BJ (cell line): ENCODE measurements at regions not wholly inside any gene's neighbourhood (a gene's known extent, or its start where the extent isn't known, plus 50 kb on each side); places are given as distances from the start of the nearest gene placed in this dataset.
A peak's percentile ranks its signal among the peaks of the same experiment; 100 is the strongest.

Experiments used
- CTCF ChIA-PET: fragments of 350-600 bp; formaldehyde crosslinking; extraction: SDS; loops from one replicate; lab custom pipeline; 2021; ENCODE audit warnings: antibody characterized with exemption, inconsistent platforms; lab: Yijun Ruan, JAX
- POLR2A ChIA-PET: fragments of 300-600 bp; sonication (Branson Sonifier 250); formaldehyde crosslinking; extraction: SDS; loops from one replicate; lab custom pipeline; 2021; ENCODE audit warnings: antibody characterized with exemption; lab: Charles Lee
- DNase-seq: peaks from one replicate; pipeline ENCODE4 v3.0.0-alpha.2; 2011; ENCODE audit warnings: low read depth
- H3K27me3 ChIP-seq: 2 replicates; pipeline ENCODE4 v1.6.0; 2011; ENCODE audit warnings: low read length; ENCODE audit not compliant: control insufficient read depth, insufficient read depth
- H3K36me3 ChIP-seq: 2 replicates; pipeline ENCODE4 v1.5.1; 2011; ENCODE audit warnings: low read length; ENCODE audit not compliant: control insufficient read depth, insufficient read depth
- H3K4me3 ChIP-seq: 2 replicates; pipeline ENCODE4 v1.5.1; 2011; ENCODE audit warnings: low read depth, mild to moderate bottlenecking, control low read depth, low read length
- TF ChIP-seq, protein P1 (sequence below): IDR thresholded peaks from 2 replicates; pipeline ENCODE4 v1.5.1; 2011; ENCODE audit warnings: low read depth, mild to moderate bottlenecking, control low read depth, inconsistent platforms, low read length, moderate library complexity; ENCODE audit not compliant: insufficient read depth

DNA sequence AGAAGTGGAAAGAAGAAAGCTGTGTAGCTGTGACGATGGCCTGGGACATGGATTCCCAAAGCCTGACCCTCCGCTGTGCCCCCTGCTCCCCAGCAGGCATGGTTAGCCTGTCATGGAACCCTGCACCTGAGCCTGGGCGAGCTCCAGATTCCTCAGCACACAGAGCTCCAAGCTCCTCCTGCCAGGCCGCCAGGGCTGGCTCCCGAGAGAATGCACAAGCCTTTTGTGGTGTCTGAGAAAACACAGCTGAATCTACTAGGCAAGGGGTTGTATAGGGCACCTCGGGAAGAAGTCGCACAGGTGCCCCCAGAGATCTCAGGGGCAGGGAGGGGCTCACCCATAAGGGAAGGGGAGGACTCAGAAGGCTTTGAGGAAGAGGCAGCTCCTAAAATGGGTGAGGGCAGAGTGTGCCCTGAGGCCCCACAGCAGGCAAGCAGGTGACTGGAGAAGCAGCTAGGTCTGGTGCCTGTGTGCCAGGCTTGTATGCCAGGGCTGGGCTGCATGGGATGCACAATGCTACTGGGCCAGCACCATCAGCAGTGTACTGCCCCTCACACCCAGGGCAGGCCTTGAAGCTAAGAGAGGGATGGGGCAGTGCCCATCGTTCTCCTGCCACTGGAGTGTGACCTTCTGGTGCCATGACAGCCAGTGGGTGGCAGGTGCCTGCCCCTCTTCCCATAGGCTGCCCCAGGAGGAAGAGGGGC is 64.3 kb upstream of the CD93 start:
- DNase-seq = no peak
- Histone ChIP-seq H3K36me3 (no peaks in the 10 kb centered on the region), H3K27me3 (no peaks in the 10 kb centered on the region), H3K4me3 (no peak overlapping the region)
- TF ChIP-seq, protein P1, sequence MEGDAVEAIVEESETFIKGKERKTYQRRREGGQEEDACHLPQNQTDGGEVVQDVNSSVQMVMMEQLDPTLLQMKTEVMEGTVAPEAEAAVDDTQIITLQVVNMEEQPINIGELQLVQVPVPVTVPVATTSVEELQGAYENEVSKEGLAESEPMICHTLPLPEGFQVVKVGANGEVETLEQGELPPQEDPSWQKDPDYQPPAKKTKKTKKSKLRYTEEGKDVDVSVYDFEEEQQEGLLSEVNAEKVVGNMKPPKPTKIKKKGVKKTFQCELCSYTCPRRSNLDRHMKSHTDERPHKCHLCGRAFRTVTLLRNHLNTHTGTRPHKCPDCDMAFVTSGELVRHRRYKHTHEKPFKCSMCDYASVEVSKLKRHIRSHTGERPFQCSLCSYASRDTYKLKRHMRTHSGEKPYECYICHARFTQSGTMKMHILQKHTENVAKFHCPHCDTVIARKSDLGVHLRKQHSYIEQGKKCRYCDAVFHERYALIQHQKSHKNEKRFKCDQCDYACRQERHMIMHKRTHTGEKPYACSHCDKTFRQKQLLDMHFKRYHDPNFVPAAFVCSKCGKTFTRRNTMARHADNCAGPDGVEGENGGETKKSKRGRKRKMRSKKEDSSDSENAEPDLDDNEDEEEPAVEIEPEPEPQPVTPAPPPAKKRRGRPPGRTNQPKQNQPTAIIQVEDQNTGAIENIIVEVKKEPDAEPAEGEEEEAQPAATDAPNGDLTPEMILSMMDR = no peak
- CTCF ChIA-PET = interaction anchor here (0.6 to 2.6 kb wide), 3 partner anchors 19 to 812 kb away, joined by 3 to 8 read pairs (median 3); no protein-coding TSS in a partner anchor
- POLR2A ChIA-PET = no interaction called here

DNA sequence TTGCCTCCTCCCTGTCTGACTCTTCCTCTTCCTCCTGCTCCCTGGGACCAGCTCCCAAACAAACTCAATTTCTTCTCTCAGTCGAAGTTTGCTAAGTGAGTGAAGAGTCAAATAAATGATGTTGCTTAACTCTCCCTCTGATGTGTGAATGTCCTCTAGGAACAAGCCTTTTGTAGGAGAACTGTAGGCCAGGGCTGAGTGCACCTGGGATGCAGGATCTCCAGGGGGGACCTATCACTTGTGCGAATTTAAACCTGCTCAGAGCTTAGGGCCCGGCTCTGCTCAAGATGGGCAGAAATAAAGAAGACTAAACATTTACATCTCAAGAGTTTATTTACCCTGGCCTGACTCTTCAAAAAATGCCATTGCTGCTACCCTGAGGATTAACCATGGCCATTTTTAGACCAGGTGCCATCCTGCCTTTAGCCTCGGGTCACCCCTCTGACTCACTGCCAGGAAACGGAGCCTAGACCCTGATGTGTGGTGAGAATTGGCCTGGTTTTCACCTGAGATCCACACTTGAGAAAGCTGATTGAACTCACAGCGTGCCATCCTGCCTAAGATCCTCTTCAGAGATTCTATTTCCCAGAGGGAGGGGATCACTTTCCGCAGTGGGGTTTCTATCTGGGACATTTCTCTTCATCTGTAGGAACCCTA is 63.6 kb upstream of the CD93 start:
- POLR2A ChIA-PET = no interaction called here
- H3K27me3 ChIP-seq = no peaks in the 10 kb centered on the region
- no peak overlapping the region for H3K4me3 ChIP-seq
- no peaks in the 10 kb centered on the region for H3K36me3 ChIP-seq
- TF ChIP-seq, protein P1 = no peak
- CTCF ChIA-PET = interaction anchor here (0.6 to 2.6 kb wide), 3 partner anchors 18 to 811 kb away, joined by 3 to 8 read pairs (median 3); no protein-coding TSS in a partner anchor
- no peak for DNase-seq

DNA sequence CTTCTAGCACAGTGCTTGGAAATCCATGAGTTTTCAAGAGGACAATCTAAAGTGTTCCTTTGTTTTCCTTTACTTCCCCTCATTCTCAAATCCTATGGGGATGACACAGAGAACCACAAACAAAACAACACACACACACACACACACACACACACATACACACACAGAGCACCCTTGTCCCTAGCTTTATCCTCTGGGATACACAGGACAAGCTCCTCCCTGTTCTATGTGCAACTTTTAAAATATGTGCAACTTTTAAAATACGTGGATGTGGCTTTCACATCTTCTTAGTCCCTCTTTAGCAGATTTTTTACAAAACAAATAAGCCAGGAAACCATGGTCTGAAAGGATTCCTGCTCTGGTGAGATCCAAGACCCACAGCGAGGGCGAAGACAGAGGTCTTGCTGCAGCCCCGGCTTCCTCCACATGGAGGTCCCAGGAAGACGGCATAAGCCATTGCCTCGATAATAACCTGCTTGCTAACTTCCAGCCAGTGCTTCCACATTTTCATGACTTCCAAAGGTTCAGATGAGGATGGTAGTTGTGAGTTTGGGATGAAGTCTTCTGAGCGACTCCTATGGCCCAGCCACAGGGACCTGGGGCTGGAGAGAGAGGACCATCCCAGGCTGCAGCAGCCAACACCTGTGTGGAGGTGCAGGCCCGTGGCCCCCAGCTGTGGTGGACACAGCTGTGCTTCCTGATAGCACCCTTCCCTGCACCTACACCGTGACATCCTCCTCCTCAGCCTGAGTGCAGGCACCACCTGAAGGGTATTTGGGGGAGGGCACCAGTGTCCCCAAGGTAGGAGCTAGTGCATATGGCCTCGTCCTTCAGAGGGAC is 62.8 kb upstream of the CD93 start:
- CTCF ChIA-PET = interaction anchor here (0.6 to 2.6 kb wide), 2 partner anchors 86 to 221 kb away, joined by 3 to 8 read pairs; no protein-coding TSS in a partner anchor

DNA sequence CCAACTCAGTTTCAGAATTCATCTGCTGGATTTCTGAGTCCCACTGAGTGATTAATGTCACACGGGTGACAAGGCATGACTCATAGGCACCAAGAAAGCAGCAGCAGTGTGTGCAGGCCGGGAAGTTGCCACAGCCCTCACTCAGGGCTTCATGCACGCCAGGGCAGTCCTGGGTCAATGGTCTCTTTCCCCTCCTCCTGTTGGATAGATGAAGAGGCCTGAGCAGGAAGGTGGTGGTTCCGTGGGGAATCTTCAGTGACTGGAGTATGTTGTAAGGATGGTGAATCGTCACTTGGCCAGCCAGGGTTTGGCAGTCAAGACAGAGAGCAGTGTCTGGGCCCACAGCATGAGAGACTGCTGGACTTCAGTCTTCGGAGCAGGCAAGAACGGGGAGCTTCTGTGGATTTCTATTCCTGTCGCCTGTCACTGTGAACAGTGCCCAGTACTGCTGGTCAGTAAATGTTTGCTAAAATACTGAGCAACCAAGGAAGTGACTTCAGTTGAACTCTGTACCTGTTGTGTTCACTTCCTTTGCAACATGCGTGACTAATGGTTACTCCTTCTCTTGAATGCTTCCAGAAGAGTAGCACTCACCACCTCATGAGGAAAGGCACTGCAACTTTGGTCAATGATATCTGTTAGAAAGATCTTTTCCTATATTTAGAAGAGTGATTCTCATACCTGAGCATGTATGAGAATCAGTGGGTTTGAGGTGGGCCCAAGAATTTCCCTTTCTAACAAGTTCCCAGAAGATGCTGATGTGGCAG is 62.0 kb upstream of the CD93 start:
- POLR2A ChIA-PET = no interaction called here
- H3K27me3 ChIP-seq = no peaks in the 10 kb centered on the region
- TF ChIP-seq, protein P1 = no peak
- no peak overlapping the region for H3K4me3 ChIP-seq
- CTCF ChIA-PET = interaction anchor here (0.6 to 0.7 kb wide), 2 partner anchors 9 to 222 kb away, joined by 3 read pairs; no protein-coding TSS in a partner anchor
- H3K36me3 ChIP-seq = no peaks in the 10 kb centered on the region
- DNase-seq = peak; percentile 24

More for the DNA sequence above, 62.8 kb upstream of the CD93 start:
- no peak for DNase-seq
- Histone ChIP-seq H3K27me3 (no peaks in the 10 kb centered on the region), H3K4me3 (no peak overlapping the region), H3K36me3 (no peaks in the 10 kb centered on the region)
- POLR2A ChIA-PET = no interaction called here
- TF ChIP-seq, protein P1 = no peak
